ENCODE measurements at regions not wholly inside any gene's neighbourhood (a gene's known extent, or its start where the extent isn't known, plus 50 kb on each side); places are given as distances from the start of the nearest gene placed in this dataset.

DNA sequence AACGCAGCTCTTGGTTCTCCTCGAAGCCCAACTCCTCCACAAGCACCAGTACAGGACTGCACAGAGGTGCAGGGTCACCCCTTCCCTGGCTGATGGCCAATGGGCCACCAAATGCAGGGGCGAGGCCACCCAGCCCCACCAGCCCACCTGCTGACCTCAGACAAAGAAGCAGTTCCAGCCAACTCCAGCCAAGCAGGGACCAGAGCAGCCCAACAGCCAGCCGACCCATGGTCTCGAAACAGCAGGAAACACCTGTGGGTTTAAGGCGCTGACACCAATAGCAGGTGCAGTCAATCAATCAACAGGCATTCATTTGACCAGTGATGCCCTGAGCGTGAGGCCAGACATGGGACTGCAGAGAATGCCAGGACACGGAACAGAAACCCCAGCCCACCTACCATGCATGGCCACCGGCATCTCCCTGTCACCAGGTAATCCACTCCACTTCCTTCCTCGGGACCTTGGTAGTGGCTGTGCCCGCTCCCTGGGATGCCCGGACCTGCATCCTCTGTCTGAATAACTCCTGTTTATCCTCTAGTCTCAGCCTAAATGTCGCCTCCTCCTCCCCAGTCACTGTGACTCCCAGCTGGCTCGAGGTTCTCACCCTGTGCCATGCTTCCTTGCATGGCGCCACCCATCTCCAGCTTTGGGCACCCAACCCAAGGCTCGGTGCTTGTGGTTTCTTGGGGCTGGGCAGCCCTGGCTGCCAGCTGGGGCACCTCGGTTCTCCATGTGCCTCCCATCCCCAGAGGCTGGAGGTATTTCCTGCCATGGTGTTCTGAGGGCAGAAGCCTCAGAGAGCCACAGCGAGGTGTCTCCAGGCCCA lies 1475.4 kb downstream of the BRD1 start:
- no peak for DNase-seq

DNA sequence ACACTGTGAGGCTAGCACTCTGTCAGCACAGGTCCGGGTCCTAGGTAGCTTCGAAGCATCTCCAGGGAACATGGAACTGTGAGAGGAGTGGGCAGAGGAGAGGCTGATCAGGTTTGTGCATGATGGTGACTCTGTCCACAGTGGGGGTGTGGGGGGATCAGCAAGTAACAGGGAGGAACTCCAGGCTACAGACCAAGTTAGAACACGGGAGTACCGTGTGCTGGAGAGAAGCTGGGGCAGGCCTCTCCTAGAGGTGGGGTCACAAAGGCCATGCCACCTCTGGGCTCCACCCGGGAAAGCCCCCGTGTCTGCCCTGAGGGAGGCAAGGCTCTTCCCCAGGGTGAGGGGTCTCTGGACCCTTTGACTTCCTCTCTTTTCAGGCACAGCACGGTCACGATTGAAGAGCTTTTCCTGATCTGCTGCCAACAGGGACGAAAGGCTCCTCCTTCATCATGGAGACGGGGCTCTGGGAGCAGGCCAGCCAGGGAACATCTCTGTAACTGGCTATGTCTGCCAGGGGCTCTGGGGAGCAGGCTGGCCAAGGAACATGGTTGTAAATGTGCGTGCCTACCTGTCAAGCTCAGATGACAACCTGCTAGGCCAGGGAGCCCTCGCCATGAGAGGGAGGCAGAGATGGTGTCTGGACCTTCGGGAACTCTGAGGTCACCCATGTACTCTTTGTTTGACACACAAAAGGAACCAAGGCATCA lies 1476.1 kb downstream of the BRD1 start:
- DNase-seq = no peak

DNA sequence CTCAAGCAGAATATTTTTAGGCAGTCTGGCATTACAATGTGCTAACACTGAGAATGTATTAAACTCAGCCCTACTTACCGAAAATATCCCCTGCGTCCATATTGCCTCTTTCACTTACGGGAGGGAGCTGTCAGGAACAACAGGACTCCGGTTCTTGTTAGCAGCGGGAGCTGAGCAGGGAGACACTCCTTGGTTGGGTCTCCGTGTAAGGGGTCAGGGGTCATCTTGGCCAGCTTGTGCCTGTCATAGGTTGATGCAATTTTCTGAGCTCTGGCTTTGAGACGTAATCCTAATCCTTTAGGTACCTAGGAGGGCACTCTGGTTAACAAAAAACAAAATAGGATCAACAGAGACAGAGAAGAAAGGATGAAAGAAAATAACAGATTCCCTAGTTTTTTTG lies 1477.2 kb downstream of the BRD1 start:
- no peak for DNase-seq

DNA sequence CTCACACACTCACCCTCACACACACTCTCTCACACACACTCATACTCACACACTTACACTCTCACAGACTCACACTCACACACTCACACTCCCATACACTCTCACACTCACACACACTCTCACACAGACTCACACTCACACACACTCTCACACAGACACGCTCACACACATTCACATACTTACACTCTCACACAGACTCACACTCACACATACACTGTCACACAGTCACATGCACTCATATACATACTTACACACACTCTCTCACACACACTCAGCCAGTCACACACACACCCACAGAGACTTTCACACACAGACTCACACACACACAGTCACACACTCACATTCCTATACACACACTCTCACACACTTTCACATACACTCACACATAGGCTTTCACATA lies 1478.8 kb downstream of the BRD1 start:
- no peak for DNase-seq

DNA sequence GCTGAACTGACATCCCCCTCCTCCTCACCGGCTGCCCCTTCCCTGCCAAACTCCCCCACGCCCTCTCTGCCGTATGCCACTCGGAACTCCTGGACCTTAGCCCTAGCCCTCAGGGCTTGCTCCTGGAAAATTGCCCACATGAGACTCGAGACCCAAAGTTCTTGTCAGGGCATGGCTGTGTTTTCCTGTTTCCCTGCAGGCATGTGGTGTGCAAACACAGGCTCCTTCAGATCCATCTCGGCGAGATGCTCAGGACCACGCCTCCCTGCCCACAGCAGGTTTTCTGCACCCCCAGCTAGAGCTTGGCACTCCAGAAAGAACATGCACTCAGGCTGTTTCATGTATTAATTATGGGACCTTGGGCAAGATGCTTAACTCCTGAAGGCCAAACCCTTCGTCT lies 1480.4 kb downstream of the BRD1 start:
- DNase-seq = no peak

DNA sequence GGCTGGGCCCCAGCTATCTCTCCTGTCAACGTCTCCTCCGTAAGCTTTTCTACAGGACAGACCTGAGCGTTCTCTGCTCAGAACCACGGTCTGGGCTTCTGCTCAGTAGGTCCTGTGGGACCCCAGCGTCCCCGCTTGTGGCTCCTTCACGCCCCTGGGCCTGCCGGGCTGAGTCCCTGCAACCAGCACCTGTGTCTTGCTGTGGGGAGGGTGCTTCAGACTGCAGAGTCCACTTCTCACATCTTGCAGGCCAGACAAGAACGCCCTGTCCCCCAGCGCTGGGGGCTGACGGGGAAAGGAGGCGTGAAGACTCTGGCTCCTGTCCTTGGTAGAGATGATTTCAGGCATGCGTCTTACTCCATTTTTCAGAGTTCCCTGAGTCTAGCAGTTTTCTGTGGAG lies 1480.8 kb downstream of the BRD1 start:
- no peak for DNase-seq

DNA sequence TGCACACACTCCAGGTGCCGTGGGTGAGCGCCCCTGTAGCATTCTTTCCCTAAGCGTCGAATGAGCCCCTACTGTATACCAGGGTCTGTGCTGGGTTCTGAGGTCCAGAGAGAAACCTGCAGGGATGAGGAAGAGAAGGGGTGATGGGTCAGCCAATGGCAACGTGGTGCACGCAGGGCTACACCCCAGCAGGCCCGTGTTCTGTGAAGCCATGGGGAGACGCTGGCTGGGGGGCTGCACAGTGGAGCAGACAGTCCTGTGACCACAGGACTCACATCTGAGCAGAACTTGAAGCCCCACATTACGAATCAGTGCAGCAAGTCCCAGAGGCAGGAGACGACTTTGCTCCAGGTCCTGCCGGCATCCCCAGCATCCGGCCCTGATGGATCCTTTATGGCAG lies 1481.4 kb downstream of the BRD1 start:
- DNase-seq = no peak

DNA sequence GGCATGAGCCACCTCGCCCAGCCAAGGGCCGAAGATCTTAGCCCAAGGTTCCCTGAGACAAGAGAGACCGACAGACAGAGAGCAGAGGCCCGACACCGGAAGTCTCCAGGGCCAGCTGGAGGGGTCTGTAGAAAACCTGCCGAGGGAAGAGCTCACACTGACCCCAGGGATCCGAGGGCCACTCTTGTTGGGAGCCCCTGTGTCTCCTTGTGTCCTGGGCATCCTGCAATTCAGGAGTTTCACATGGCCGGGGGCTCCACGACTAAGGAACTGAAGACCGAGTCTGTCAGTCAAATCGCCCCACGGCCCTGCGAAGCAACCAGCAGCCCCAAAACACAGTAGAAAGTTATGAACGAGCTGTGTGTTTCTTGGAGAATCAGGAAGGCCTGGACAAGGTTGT lies 1482.0 kb downstream of the BRD1 start:
- no peak for DNase-seq

DNA sequence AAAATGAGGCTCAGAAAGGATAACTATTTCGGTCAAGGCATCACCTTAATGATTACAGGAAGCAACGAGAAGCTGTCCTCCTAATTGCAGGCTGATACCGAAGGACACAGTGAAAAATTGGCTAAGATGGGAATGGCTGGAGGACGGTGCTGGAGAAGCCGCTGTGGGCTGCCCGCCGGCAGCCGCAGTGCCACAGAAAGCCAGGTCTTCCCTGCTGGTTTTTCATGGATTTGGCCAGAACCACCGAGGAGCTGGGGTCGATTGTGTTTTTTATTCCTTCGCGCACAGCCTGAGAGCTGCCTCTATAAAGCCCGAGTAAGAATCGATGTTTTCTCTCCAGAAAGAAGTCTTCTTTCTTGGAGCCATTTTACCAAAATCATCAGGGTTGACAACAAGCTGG lies 1484.2 kb downstream of the BRD1 start:
- DNase-seq = no peak

DNA sequence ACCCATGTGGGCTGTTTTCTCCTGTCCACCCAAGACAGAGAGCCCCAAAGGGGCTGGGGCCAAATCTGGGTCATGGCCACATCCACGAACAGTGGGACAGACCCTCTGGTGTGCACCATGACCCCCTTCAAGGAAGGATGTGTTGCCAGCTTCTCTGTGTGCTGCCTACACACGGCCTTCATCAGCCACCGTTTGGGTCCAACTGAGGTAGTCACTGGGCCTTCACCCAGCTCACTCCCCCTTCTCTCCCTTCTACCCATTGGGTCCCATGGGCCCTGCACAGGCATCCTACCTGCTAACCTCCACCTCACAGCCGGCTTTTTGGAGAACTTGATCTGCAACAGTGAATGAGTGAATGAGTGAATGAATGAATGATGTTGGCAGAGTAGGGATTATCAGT lies 1484.9 kb downstream of the BRD1 start:
- no peak for DNase-seq

DNA sequence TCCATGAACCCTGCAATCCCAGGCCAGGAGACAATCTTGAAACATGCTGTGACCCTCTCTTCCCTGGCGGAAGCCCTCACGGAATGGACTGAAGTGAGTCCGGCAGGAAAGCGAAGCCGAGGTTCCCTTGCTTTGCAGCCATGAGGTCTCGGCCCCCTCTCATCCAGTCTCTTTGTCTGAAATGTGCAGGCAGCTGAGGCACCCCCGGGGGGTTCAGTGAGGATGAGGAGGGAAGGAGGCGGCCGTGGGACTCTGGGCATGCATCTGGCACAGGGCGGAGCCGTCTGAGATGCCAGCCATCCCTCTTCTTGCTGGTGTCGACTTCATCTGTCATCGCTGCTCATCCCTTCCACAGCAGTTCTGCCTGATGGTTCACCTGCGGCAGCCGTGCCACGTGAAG lies 1485.7 kb downstream of the BRD1 start:
- no peak for DNase-seq

DNA sequence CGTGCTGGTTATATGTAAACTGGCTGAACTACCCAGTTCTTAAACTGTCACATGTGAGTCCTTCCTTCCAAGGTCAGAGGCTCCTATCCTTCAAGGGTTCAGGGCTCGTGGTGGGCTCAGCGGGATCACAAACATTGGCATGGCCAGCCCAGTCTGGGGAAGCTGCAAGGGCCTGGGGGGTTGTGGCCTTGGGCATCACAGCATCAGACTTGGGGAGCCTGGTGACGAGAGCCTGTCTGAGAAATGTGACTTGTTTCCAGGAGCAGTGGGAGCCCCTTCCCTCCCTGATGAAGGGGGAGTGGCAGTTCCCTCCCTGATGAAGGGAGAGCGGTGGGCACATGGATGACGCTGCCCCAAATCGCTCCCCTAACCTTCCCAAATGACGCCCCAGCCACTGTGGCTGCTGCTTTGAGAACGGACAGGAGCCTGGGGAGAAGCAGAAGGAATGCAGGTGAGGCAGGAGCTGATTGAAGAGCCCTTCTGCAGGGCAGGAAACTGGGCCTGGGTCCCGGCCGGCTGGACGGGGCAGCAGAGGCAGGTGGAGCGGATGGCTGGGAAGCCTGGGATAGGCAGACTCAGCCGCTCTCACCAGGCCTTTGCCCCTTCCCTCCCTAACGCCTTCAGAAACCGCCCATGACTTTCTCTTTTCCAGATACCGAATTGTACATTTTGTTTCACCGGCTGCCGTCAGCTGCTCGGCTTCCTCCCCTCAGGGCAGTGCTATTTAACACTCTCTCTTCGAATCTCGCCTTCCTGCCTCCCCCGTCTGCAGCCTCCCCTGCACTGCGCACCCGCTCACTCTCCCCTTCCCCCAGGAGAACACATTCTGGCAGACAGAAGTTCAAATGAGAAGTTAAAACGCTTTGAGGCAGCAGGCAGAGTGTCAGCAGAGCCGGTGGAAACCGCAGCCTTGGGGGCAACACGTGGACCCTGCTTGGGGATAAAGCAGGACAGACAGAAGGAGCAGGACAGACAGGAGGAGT lies 1486.7 kb downstream of the BRD1 start:
- DNase-seq = no peak

DNA sequence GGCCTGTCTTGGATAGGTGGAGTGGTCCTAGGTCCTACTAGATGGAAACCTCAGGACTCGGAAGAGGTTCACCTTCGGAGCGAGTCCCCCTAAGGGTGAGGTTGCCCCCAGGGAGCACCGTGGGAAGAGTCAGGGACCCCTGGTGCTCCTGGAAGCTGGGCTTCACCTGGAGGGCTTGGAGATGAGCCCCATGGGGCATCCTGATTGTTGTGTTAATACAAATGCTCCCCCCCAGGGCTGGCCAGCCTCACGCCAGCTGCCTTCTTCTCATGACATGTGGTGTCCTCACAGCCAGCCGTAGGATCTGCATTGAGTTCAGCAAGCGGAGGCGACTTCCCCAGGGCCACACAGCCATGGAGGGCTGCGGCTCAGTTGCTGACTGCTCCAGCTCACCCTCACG lies 1487.5 kb downstream of the BRD1 start:
- no peak for DNase-seq

DNA sequence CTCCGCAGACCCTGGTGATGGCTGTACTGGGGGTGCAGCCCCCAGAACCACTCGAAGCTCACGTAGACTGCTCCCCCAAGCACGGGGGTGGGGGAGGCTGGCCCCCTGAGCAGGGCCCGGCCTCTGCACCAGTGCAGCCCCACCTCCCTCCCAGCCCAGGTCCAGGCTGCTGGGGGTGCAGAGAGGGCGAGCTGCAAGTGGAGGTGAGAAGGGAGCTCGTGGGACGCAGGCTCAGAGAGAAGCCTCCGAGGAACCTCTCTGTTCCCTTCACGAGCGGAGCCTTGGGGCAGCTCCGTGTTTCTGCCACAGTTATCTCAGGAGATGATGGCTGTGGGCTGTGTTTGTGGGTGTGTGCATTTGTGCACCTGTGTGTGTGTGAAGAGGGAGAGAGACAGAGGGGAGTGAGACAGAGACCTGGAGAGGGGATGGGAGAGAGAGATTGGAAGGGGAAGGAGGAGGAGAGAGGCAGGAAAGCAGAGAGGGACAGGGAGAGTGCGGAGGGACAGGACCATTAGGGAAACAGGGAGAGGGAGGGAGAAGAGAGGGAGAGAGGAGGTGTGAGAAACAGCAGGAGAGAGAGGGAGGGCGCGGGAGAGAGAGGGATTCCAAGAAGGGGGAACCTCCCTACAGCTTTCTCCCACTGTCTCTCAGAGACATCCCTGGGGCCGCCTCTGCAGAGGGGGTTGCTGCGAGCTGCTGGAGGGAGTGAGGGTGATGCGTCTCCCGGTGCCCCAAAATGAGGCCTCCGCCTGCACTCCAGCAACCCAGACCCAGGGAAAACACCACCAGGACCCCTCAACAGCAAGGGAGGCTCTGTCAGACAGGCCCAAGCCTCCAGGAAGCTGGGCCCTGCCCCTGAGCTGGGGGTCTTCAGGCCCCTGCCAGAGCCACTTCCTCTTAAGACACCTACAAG lies 1488.6 kb downstream of the BRD1 start:
- no peak for DNase-seq

DNA sequence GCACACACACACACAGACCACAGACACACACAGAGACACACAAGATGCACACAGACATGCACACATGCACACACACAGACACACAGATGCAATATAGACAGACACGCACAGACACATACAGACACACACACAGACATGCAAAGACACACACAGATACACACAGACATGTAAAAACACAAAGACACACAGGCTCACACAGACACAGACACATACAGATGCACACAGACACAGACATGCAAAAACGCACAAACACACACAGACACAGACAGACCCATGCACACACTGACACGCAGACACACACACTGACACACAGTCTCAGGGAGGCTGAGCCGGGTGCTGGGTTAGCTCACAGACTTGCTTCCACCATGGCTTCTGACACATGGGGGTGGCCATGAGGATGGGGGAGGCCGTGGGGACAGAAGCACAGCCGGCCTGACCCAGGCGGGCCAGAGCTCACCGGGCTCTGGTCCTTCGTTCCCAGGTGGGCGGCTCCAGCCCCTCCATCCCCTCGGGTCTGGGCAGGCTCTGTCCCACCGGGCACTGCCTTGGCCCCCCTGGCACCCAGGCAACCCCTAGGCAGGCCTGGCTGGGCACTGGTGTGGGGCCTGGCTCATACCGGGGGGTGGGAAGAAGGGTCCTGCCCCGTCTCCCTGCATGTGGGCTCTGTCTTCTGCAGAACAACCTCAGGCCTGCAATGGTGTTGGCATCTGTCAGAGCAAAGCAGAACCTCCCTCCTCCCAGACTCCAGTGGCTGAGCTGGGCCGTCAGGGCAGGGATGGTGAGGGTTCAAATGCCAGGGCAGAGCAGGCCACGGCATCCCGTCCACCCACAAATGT lies 1489.5 kb downstream of the BRD1 start:
- DNase-seq = no peak

DNA sequence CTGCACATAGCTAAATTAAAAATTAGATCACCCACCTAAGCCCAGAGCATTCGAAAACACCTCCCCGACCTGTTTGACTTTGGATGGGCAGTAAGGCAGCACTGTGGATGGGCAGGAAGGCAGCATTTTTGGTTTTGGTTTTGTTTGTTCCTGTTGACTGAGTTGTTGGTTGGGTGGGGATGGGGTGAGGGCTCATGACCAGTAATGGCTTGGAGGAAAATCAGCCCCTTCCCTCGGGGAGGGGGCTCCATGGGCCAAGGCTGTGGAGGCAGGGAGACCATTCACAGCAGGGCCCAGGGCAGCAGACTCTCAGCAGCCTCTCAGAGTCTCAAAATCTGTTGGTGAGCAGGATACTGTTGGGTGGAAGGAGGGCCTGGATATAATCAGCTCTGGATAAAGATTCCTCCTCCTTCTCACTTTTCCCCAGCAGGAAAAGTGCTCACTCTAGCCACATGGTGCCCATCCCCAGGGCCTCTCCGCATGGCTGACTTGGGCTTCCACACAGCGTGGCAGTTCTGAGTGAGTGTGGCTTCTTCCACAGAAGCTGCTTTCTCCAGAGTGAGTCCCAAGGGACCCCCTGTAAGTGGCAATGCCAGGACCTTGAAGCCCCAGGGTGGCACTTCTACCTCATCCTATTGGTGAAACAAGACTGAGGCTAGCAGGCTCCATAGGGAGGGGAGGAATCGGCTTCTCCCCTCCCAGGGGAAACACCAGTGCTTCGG lies 1491.2 kb downstream of the BRD1 start:
- no peak for DNase-seq

DNA sequence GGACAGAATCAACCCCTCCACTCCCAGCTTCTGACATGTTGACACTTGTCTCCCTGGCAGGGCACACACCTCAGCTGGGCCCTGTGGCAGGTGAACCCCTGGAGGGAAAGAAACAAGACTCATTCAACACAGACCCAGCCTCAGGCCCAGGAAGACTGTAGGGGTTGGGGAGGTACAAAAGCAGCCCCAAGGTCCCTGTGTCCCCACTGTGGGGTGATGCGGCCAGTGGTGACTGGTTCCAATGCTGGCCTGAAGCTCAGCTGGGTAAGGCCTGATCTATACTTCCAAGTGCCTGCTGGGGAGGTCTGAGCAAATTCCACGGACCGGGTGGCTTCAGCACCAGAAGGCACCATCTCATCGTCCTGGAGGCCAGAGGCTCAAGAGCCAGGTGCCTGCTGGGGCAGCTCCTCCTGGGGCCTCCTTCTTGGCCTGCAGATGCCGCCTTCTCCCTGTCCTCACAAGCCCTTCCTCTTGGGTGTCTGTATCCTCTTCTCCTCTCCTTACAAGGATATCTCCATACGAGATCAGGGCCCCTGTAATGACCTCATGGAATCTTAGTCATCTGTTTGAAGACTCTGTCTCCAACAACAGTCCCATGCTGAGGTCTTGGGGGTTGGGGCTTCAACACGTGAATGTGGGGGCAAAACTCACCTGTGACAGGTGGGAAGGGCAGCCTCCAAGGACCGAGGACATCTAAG lies 1492.1 kb downstream of the BRD1 start:
- DNase-seq = no peak

DNA sequence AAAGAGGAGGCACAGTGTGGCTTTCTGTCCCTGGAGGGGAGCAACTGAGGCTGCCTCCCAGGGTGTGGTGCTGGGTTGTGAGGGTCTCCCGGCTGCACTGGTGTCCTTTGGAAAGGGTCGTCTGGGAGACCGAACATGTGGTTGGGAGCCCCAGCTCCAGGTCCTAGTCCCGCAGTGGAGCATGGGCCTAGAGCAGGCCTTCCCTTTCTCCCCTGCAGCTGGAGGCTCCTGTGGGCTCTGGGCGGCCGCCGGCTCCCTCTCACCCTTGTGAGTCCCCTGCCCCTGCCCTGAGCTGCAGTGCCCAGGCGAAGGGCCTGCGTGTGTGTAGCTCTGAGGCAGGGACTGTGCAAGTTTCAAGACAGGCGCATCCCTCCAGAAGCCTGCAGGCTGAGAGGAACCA lies 1492.7 kb downstream of the BRD1 start:
- no peak for DNase-seq

DNA sequence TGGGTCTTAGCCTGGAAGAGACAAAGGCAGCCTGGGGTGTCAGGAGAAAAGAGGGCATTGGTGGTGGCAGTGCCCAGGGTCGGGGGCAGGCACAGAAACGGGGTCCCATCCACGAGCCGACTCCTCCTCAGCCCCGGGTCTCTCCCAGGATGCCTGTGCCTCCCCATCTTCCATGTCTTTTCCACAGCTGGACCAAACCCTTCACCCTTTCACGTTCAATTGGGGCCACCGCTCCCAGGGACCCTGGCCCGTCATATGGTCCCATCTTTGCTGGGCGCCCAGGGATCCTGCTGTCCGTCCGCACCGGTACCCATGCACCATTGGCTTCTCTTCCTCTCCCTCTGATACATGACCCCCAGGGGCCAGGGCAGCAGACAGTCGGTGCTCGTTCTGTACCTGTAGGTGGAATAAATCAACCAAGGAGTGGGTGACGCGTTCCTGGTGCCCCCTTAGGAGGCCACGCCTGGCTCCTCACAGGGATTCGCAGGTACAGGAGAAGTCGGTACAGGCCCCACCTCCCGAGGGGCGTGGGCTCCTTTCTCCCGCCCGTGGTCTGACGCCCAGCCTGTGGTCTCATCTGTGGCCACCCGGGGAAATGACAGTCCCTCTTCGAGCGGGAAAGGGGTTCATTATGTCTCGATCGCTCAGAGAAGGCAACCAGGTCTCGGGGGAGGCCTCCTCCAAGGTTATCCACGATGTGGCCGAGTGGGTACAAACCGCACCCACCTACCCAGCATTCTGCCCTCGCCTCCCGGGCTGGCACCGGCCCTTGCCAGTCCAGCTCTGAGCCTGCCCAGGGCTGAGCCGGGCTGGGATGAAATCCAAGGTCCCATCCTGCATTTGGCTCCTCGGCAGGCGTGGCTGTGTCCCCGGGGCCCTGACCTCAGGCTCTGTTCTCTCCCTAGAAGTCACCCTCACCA lies 1493.6 kb downstream of the BRD1 start:
- DNase-seq = no peak

Data from hematopoietic multipotent progenitor cell treated with erythropoietin and hydrocortisone succinate and interleukin-3 and kit ligand, for 4 days (in vitro differentiated cells).